NCI-H748 (cell line): ENCODE measurements at regions not wholly inside any gene's neighbourhood (a gene's known extent, or its start where the extent isn't known, plus 50 kb on each side); places are given as distances from the start of the nearest gene placed in this dataset.

Experiments
- DNase-seq: peaks from one replicate; lab custom pipeline; 2025; ENCODE audit not compliant: unreplicated experiment; lab: John Stamatoyannopoulos, UW

GRCh38 chr2:236887953-236888793 is 197.5 kb upstream of the COPS8 start:
- no peak for DNase-seq

DNA sequence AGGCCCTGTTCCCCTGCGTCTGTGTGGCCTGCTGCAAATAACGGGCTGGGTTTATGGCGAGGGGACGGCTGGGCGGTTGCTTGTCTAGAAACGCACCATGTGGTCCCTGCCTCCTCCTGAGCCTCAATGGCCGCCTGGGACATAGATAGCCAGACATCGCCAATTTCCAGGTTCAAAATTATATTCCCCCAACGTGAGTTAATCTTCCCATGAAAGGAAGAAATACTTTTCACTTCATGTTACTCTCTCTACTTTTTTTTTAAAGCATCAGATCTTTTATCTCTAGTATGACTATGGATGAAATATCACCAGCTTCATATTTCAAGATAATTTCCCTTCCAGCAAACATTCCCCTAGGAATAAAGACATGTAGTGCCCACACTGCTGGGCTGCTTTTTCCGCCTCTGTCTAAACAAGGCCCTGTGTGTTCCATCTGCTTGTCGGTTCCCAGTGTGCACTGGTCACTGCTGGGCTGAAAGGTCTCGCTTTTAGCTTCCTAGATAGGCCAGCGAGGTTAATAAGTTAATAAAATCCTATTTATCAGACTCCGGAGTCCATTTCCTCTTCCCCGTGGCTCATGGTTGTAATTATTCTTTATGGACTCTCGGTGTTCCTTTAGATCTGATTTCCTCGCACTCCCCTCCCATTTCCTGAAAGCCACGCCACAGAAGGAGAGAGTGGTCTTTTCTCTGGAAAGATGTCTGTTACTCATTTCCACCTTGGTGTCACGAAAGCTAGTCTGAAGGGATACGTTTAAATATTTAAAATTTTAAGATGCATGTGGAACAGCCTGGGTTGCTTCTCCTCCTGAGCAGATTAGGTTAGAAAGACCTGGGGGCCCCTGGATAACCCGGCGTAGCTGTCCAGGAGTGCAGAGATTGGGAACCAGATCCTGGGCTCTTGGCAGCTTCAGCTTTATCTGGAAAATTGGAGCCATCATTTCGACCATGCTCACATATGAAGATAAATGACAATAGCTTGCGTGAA is 196.6 kb upstream of the COPS8 start:
- no peak for DNase-seq

DNA sequence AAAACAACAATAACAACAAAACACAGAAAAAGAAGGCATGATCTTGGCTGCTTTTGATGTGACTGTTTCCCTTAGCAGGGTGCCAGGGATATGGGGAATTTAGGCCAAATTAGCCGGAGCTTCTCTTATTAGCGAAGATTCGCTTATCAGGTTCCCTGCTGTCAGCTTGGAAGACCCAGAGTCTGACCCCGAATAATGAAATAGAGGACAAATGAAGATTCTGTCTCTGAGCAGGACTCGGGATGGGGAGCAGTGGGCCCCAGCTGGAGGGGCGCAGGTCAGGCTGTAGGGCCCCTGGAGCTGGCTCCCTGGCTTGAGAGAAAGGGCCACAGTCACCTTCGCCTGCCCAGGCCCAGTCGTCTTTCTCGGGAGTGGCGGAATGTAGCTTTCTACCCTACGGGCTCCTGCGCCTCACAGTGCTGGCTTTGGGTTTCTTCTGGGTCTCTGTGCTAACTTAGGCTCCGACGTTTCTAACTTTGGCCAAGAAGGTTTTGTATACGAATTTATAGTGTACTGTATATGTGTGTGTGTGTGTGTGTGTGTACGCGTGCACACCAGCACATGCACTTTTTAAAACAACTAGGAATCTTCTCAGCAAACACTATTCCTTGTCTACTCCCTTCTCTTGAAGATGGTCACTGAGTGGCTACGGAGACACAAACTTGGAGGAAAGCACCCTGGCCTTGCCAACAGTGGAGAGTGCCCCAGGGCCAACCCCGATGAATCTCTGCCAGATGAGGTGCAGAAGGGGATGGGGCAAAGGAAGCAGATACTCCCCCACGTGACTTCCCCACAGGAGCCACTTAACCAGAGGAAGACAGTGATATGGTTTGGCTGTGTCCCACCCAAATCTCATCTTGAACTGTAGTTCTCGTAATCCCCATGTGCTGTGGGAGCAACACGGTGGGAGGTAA is 195.6 kb upstream of the COPS8 start:
- DNase-seq = no peak

GRCh38 chr2:236892721-236893120 is 193.0 kb upstream of the COPS8 start:
- DNase-seq = no peak

DNA sequence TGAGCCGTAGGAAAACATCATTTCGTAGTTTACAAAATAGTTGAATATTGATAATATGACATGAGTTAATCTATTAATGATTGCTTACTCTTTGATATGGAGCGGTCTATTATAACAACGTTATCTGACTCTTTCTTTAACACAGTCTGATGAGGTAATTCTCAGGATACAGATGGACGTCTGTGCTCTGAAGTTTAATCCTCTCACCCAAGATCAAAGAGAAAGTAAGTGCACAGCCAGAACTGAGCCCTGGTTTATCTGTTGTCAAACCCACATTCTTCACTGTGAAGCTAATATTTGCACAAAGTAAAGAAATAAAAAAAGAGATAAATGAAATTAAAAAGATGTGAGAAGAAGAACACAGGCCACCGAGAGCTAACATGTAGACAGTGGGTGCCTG is 190.9 kb upstream of the COPS8 start:
- no peak for DNase-seq

DNA sequence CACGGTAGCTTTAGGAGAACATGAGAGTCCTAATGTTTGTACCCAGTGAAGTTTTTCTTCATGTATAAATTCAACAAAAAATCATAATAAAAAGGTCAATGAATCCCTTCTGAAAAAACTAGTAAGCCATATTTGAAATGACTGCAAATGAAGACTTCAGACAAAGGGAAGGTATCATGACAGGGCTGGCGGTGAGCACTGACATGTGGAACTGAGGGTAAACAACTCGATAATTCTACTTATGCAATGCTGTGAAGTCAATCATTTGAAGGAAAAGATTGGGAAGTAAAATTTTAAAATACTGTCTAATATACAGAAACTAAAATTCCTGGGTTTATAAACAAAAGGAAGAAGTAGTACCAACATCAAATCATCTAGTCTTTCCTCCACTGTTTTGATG is 190.2 kb upstream of the COPS8 start:
- no peak for DNase-seq

DNA sequence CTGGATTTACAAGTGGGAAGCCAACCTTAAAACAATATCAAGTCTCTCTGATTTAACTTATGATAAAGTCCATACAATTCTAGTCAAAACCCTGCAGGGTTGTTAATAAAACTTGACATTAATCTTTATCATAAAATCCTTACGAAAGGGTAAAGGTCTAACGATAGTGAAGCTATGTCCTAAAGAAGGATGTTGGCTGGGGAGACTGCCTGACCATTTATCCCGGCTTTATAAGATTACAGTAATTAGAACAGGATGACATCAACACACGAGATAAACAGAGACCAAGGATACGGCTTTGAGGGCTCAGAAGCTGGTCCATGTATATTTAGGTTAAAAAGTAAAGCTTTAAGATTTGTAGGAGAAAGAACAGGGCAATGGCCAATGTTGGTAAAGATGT is 189.0 kb upstream of the COPS8 start:
- no peak for DNase-seq

DNA sequence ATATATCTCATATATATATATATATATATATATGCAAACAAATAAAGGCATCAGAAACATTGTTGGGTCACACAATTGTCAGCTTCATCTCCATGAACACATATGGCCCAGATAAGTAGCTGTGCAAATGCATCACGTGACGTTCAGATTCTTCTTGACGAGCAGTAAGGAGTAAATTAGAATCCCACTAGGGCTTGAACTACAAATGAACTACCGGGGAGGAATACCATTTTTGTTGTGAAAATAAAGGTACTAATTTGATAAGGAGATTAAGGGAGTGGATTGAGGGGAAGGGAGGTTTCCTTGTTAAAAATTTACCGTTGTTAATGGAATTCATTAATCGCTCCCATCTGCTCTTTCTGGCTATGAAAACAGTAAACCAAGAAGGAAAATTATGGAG is 186.5 kb upstream of the COPS8 start:
- DNase-seq = no peak

GRCh38 chr2:236899950-236900640 is 185.6 kb upstream of the COPS8 start:
- DNase-seq = peak; percentile 58

GRCh38 chr2:236901956-236902355 is 183.7 kb upstream of the COPS8 start:
- DNase-seq = peak; percentile 26

DNA sequence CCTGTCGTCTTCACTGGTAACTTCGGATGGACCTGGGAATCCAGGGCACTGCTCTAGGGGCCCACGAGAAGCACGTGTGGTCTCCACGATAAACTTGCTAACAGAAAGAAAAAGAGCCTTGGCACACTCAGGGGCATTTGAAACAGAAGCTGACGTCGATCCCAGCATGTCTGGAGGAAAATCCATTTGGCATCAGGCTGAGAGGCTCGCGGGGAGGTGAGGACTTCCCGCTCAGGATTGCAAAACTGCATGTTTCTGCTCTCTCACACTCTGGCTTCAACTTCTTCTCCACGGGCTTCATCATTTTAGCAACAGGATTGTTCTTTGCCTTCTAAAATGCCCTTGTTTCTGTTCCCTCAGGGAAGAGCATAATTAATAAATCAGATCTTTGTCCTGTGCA is 181.7 kb upstream of the COPS8 start:
- no peak for DNase-seq

DNA sequence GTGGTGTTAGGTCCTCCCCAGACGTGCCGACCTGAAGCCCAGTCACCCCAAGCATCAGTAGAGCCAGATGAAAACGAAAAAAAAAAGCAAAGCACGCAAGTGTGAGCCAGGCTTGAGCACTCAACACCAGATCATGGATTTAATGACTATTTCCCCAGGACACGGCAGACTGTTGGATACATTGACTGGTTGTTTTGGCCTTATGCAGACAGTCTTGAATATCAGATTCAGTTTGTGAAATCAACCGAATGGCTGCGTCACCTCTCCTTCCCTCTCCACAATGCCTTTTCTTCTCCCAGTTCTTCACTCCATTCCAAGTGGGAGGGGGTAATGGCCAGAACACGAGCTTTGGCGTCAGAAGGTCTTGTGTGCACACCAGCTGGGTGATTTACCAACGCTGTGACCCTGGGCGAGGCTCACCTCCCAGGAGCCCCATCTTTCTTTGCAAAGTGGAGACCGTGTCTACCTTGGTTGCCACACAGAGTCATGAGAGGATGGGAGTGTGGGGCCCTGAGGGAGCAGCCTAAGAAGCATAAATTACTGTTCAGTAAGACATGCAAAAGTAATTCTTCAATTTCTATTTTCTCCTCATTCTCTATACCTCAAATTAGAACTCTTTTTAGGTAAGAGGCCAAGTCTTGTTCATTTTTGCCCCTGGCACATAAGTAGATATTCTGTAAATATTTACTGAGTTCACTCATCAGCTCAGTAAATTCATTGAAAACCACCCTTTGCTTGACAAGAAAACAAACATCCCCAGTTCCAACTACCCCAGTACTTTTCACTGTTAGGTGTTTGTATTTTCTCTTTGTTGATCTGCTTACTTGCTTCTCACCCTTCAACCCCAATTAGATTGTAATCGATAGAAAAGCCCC is 181.1 kb upstream of the COPS8 start:
- peak; percentile 28 for DNase-seq

DNA sequence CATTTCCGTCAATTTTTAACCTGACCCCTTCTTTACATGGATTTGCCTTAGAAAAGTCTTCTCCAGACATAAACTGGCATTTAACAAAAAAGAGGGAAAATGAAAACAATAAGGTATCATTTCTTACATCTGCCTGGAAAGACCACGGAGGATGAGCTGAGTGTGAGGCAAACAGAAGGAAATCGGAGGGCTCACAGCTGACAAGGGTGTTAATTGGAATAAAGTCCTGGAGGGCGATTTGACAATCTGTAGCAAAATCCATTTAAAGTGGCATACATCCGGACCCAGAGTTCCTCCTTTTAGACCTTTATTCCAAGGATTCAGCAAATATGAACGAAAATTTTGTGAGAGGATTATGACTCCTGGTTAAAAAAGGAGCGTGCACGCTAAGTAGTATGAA is 179.7 kb upstream of the COPS8 start:
- no peak for DNase-seq

DNA sequence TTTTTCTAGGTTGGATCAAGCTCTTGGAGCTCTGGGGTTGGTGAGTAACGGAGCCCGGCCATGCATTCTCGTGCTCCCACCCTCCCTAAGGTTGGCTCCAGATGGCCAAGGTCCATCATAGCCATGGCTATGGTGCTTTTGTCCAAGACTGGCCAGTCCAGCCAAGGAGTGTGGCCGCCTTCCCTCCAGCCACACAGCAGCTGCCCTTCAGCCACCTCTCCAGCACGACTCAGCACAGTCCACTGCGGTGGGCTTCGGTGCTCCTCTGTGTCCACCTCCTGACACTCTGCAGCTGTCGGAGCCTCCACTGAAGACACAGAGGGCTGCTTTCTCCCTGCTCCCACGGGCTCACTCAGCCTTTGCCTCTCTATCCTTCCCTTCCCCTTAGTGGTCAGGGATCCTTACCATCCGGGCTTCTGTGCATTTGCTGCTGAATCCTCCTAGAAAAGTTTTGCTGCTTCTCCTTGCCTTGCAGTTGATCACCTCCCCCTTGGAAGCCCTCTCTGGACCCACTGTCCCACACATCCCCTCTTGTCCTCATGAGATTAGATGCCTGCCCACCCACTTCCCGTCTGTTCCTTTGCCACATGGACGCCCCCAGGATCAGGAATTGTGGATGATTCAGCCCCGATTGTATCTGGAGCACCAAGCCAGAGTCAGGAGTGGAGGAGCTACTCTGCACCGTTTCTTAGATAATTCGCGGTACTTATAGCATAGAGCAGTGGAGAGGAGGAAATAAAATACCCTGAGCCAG is 177.1 kb upstream of the COPS8 start:
- DNase-seq = no peak

DNA sequence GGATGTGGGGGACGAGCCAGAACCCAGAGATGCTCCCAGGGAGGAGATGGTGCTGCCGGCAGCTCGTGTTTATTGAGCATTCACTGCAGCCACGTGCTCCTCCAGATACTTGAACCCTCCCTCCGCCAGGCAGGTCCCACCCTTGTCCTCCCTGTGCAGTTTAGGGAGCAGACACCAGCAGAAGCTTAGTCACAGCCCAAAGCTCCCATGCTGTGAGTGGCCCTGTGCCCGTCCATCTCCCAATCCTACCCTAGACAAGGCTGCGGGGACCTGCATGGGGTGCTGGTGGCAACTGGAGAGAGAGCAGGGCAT is 176.5 kb upstream of the COPS8 start:
- DNase-seq = no peak

DNA sequence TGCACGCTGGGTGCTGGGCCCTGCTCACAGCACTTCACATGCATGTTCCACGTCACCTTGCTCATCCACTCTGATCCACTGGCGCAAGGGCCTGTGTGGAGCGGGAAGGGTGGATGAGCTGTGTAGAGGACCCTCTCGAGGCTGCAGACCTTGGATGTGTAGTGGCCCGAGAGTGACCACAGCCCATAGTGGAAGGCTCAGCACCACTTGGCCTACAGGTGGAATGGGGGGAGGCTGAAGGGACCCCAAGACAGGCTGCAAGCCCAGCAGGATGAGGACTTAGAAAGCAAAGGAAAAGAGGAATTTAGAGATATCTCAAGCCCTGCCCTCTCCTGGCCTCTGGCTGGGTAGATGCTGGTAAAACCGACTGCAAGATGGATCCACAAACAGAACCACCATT is 175.9 kb upstream of the COPS8 start:
- no peak for DNase-seq

DNA sequence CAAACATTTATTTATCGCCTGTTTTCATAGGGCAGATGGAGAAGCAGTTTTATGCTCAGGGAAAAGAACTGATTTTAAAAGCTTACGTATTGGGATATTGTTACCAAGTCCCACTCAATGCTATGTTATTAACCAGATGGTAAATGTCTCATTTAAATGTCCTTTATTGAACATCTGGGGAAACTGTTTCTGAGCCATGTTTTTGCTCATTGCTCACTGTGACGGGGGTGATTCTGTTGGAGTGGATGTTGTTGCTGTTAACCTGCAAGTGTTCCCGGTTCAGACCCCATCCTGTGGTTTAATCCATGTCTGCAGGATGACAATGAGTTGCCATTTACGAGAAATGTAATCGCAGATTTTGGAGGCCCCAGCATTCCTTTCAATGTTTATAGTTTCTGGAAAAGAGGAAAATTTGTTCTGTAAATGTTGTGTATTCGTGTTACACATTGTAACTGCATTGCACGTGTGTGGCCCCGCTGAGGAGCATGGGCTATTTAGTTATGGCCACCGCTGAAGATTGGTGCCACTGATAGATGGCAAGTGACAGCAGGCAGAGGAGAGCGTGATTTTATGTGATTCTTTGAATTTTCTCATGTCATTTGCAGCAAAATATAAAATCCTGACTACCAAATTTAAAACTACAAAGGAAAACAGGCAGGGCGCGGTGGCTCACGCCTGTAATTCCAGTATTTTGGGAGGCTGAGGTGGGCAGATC is 174.8 kb upstream of the COPS8 start:
- DNase-seq = no peak
